BJ (cell line): ENCODE measurements at regions not wholly inside any gene's neighbourhood (a gene's known extent, or its start where the extent isn't known, plus 50 kb on each side); places are given as distances from the start of the nearest gene placed in this dataset.

Source experiments
- CTCF ChIA-PET: fragments of 350-600 bp; formaldehyde crosslinking; extraction: SDS; loops from one replicate; lab custom pipeline; 2021; ENCODE audit warnings: antibody characterized with exemption, inconsistent platforms; lab: Yijun Ruan, JAX
- POLR2A ChIA-PET: fragments of 300-600 bp; sonication (Branson Sonifier 250); formaldehyde crosslinking; extraction: SDS; loops from one replicate; lab custom pipeline; 2021; ENCODE audit warnings: antibody characterized with exemption; lab: Charles Lee
- DNase-seq: peaks from one replicate; pipeline ENCODE4 v3.0.0-alpha.2; 2011; ENCODE audit warnings: low read depth
- H3K27me3 ChIP-seq: 2 replicates; pipeline ENCODE4 v1.6.0; 2011; ENCODE audit warnings: low read length; ENCODE audit not compliant: control insufficient read depth, insufficient read depth
- H3K36me3 ChIP-seq: 2 replicates; pipeline ENCODE4 v1.5.1; 2011; ENCODE audit warnings: low read length; ENCODE audit not compliant: control insufficient read depth, insufficient read depth
- H3K4me3 ChIP-seq: 2 replicates; pipeline ENCODE4 v1.5.1; 2011; ENCODE audit warnings: low read depth, mild to moderate bottlenecking, control low read depth, low read length
- CTCF ChIP-seq: IDR thresholded peaks from 2 replicates; pipeline ENCODE4 v1.5.1; 2011; ENCODE audit warnings: low read depth, mild to moderate bottlenecking, control low read depth, inconsistent platforms, low read length, moderate library complexity; ENCODE audit not compliant: insufficient read depth

DNA sequence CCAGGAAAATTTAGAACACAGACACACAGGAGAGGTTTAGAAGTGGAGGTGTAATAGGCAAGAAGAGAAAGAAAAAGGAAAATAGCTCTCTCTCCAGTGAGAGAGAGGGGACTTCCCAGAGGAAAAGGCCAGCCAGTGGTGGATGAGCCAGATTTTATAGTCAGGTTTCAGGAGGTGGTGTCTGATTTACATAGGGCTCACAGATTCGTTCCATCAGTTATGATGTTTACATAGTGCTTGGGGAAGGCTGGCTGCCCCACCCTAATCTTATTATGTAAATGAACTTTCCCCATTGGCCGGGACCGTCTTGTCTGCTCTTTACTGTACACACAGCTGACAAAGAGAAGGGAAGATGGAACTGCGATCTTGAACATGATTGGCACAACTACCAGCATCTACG lies 797.3 kb downstream of the PLA2G4A start:
- Histone ChIP-seq H3K36me3 (no peaks in the 10 kb centered on the region), H3K4me3 (no peak overlapping the region), H3K27me3 (no peaks in the 10 kb centered on the region)
- no peak for DNase-seq
- POLR2A ChIA-PET = interaction anchor here (0.6 kb wide), 1 partner anchor 13 kb away, joined by 7 read pairs; no protein-coding TSS in a partner anchor
- CTCF ChIA-PET = no interaction called here
- no peak for TF ChIP-seq CTCF

GRCh38 chr1:187627516-187627915 lies 798.8 kb downstream of the PLA2G4A start:
- ChIA-PET CTCF (no interaction called here), POLR2A (no interaction called here)
- no peaks in the 10 kb centered on the region for H3K27me3 ChIP-seq
- H3K36me3 ChIP-seq = no peaks in the 10 kb centered on the region
- no peak for TF ChIP-seq CTCF
- no peak for DNase-seq
- H3K4me3 ChIP-seq = no peak overlapping the region

DNA sequence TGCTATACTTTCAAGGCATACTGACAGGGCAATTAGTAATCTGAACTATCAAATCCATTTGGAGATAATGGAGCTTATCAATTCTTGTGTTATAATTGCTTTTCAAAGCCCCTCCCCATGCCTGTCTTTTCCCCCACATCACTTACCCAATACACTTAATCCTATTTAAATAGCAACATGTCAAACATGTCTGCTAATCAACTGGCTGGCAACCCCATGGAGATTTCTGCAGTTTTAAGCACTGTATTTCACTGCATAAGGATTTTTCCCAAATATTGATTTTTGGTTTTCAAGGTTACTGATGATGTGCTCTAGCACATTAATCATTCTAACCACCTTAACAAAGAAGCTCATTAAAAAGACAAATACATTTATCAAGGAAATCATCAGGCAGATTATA lies 800.3 kb downstream of the PLA2G4A start:
- H3K4me3 ChIP-seq = no peak overlapping the region
- ChIA-PET CTCF (no interaction called here), POLR2A (no interaction called here)
- H3K27me3 ChIP-seq = no peaks in the 10 kb centered on the region
- no peak for TF ChIP-seq CTCF
- no peaks in the 10 kb centered on the region for H3K36me3 ChIP-seq
- no peak for DNase-seq

DNA sequence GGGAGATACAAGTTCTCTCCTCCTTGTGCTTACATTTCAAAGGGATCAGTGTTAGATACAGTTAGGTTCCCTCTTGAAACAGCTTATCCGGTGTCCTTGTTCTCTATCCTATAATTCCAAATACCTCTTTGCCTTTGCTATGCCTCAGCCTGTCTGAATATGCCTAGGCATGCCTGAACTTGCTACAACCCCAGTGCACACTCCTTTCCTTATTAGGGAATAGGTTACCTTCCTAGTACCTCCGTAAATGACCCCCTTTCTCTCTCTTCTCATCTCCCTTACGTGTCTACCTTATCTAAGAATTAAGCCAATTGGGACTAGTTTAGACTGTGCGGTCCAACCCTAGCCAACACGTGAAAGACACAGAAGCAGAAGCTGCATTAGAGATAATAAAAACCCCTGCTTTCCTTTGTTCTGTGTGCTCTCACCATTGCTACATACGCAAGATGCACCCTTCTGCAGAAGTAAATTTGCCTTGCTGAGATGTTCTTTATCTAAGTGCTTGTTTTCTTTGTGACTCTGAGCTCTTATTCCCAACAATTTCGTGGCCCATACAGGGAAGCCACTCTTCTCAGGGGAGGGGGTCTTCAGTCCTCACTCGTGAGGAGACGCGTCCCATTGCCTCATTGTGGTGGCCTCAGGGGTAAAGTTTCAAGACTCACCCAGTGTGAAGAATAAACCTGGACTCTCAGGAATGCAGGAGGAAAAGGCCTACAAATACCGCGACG lies 802.1 kb downstream of the PLA2G4A start:
- CTCF ChIA-PET = no interaction called here
- no peak for TF ChIP-seq CTCF
- H3K36me3 ChIP-seq = no peaks in the 10 kb centered on the region
- POLR2A ChIA-PET = no interaction called here
- no peak overlapping the region for H3K4me3 ChIP-seq
- no peak for DNase-seq
- H3K27me3 ChIP-seq = no peaks in the 10 kb centered on the region

DNA sequence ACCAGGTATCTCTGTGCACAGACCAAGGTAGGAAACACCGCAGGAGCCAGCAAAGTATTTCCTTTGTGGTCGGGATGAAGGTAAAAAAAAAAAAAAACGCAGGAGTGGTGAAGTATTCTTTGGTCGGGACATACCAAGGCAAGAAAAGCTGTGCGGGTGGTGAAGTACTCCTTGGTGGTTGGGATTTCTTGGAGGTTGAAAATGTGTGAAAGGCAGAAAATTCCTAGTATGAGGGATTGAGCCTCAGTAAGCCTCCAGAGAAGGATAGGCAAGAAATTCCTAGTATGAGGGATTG lies 802.6 kb downstream of the PLA2G4A start:
- H3K36me3 ChIP-seq = no peaks in the 10 kb centered on the region
- H3K27me3 ChIP-seq = no peaks in the 10 kb centered on the region
- POLR2A ChIA-PET = no interaction called here
- H3K4me3 ChIP-seq = no peak overlapping the region
- DNase-seq = no peak
- CTCF ChIA-PET = no interaction called here
- TF ChIP-seq CTCF = no peak
